Activated B cell treated with CpG ODN at 0.5 μM for 24 hours (primary cell): ENCODE measurements at regions not wholly inside any gene's neighbourhood (a gene's known extent, or its start where the extent isn't known, plus 50 kb on each side); places are given as distances from the start of the nearest gene placed in this dataset.
A peak's percentile ranks its signal among the peaks of the same experiment; 100 is the strongest.

ENCODE experiments used
- ATAC-seq: fragments of 200-7000 bp; cut with Tn5 transposase; one replicate; pipeline ENCODE4 v1.10.0; 2021; ENCODE audit warnings: low read depth, mild to moderate bottlenecking, moderate library complexity
- CTCF ChIA-PET: fragments of 350-600 bp; sonication (Branson Sonifier 250); formaldehyde crosslinking; loops from one replicate; lab custom pipeline; 2021; ENCODE audit warnings: antibody characterized with exemption; lab: Charles Lee
- POLR2A ChIA-PET: fragments of 350-600 bp; sonication (Branson Sonifier 250); formaldehyde crosslinking; loops from one replicate; lab custom pipeline; 2021; ENCODE audit warnings: antibody characterized with exemption; lab: Charles Lee
- DNase-seq: peaks from one replicate; pipeline ENCODE4 v3.0.0; 2022
- H3K27ac Mint-ChIP-seq: one replicate; pipeline ENCODE4 v1.8.0; 2020; ENCODE audit warnings: mixed read lengths
- H3K27me3 Mint-ChIP-seq: one replicate; pipeline ENCODE4 v1.8.0; 2021; ENCODE audit warnings: mixed read lengths
- H3K36me3 Mint-ChIP-seq: one replicate; pipeline ENCODE4 v1.8.0; 2021; ENCODE audit warnings: low read depth, mixed read lengths
- H3K4me1 Mint-ChIP-seq: one replicate; pipeline ENCODE4 v1.8.0; 2021; ENCODE audit warnings: mixed read lengths
- H3K4me3 Mint-ChIP-seq: one replicate; pipeline ENCODE4 v1.8.0; 2020; ENCODE audit warnings: mild to moderate bottlenecking, mixed read lengths
- H3K9me3 Mint-ChIP-seq: one replicate; pipeline ENCODE4 v1.8.0; 2020; ENCODE audit warnings: mixed read lengths
- CTCF ChIP-seq: fragments of 200-600 bp; IDR thresholded peaks from one replicate; pipeline ENCODE4 v1.8.0; 2022; ENCODE audit warnings: antibody characterized with exemption, mild to moderate bottlenecking
- intact Hi-C: fragments of 100-400 bp; cut with micrococcal nuclease; formaldehyde crosslinking; loops from one replicate; pipeline ENCODE4 v1.15.1; 2024

GRCh38 chr18:1581581-1581980 lies 676.9 kb downstream of the ADCYAP1 start:
- no peaks in the 10 kb centered on the region for H3K9me3 Mint-ChIP-seq
- no peak for TF ChIP-seq CTCF
- intact Hi-C loops = no loop called here
- DNase-seq (no peak), ATAC-seq (no peak)
- H3K36me3 Mint-ChIP-seq = no peaks in the 10 kb centered on the region
- ChIA-PET POLR2A (no interaction called here), CTCF (interaction anchor here (1.1 kb wide), 1 partner anchor 966 kb away, joined by 3 read pairs; no protein-coding TSS in a partner anchor)
- H3K27me3 Mint-ChIP-seq = no peaks in the 10 kb centered on the region
- peaks cover 11% of the 10 kb centered on the region for H3K4me1 Mint-ChIP-seq
- no peak overlapping the region for H3K4me3 Mint-ChIP-seq
- no peak overlapping the region for H3K27ac Mint-ChIP-seq

GRCh38 chr18:1585881-1586488 lies 681.3 kb downstream of the ADCYAP1 start:
- no peak for TF ChIP-seq CTCF
- Mint-ChIP-seq H3K27ac (no peak overlapping the region), H3K27me3 (no peaks in the 10 kb centered on the region), H3K36me3 (no peaks in the 10 kb centered on the region), H3K4me1 (no peaks in the 10 kb centered on the region), H3K4me3 (no peak overlapping the region), H3K9me3 (no peaks in the 10 kb centered on the region)
- ATAC-seq (peak; percentile 40), DNase-seq (no peak)
- ChIA-PET CTCF (interaction anchor here (0.7 to 1.6 kb wide), 6 partner anchors 10 to 961 kb away, joined by 3 to 9 read pairs (median 4); no protein-coding TSS in a partner anchor), POLR2A (no interaction called here)
- intact Hi-C loops = loop anchor here (1.0 kb wide), 2 partner anchors 956 to 961 kb away; no protein-coding TSS in a partner anchor

- intact Hi-C loops = no loop called here
- DNase-seq (no peak), ATAC-seq (no peak)
- ChIA-PET POLR2A (no interaction called here), CTCF (no interaction called here)
- H3K9me3 Mint-ChIP-seq = no peaks in the 10 kb centered on the region
- no peaks in the 10 kb centered on the region for H3K27me3 Mint-ChIP-seq
- H3K36me3 Mint-ChIP-seq = no peaks in the 10 kb centered on the region
- no peaks in the 10 kb centered on the region for H3K4me1 Mint-ChIP-seq
- H3K4me3 Mint-ChIP-seq = no peak overlapping the region
- H3K27ac Mint-ChIP-seq = no peak overlapping the region
- no peak for TF ChIP-seq CTCF
These were observed 688.4 kb downstream of the ADCYAP1 start for GRCh38 chr18:1593091-1593490.

- DNase-seq (no peak), ATAC-seq (no peak)
- H3K9me3 Mint-ChIP-seq = no peaks in the 10 kb centered on the region
- no peaks in the 10 kb centered on the region for H3K36me3 Mint-ChIP-seq
- ChIA-PET POLR2A (no interaction called here), CTCF (no interaction called here)
- intact Hi-C loops = no loop called here
- H3K27ac Mint-ChIP-seq = no peak overlapping the region
- H3K4me3 Mint-ChIP-seq = no peak overlapping the region
- H3K27me3 Mint-ChIP-seq = no peaks in the 10 kb centered on the region
- no peak for TF ChIP-seq CTCF
- no peaks in the 10 kb centered on the region for H3K4me1 Mint-ChIP-seq
These were observed 690.5 kb downstream of the ADCYAP1 start for GRCh38 chr18:1595195-1595594.

- Mint-ChIP-seq H3K27me3 (no peaks in the 10 kb centered on the region), H3K9me3 (no peaks in the 10 kb centered on the region), H3K36me3 (no peaks in the 10 kb centered on the region), H3K4me3 (no peak overlapping the region), H3K4me1 (no peaks in the 10 kb centered on the region), H3K27ac (no peak overlapping the region)
- CTCF ChIA-PET = no interaction called here
- TF ChIP-seq CTCF = no peak
- intact Hi-C loops = no loop called here
- no peak for ATAC-seq
- POLR2A ChIA-PET = no interaction called here
- no peak for DNase-seq
These were observed 694.5 kb downstream of the ADCYAP1 start for GRCh38 chr18:1599196-1599595.
